ENCODE measurements at regions not wholly inside any gene's neighbourhood (a gene's known extent, or its start where the extent isn't known, plus 50 kb on each side); places are given as distances from the start of the nearest gene placed in this dataset.

- Histone ChIP-seq H2AFZ (ENCODE audit: low read length) (no peak overlapping the region), H3K4me2 (ENCODE audit: low read length) (no peak overlapping the region), H3K9me2 (replicated peaks; ENCODE audit: low read length) (no peaks in the 10 kb centered on the region), H4K20me1 (ENCODE audit: low read length) (no peaks in the 10 kb centered on the region), H3K79me2 (ENCODE audit: low read length) (no peaks in the 10 kb centered on the region), H3K4me1 (ENCODE audit: insufficient read depth, low read length) (no peaks in the 10 kb centered on the region), H3K9me3 (ENCODE audit: low read length) (no peaks in the 10 kb centered on the region), H3K27ac (ENCODE audit: low read length) (no peak overlapping the region), H3F3A (ENCODE audit: low read length, unreplicated experiment) (no peaks in the 10 kb centered on the region), H3K9ac (ENCODE audit: low read length) (no peak overlapping the region), H3K4me3 (ENCODE audit: low read length) (no peak overlapping the region), H3K36me3 (ENCODE audit: low read depth, low read length) (no peaks in the 10 kb centered on the region), H3K27me3 (ENCODE audit: low read length) (no peaks in the 10 kb centered on the region)
- CTCF ChIA-PET: no interaction called here
- no peak for TF ChIP-seq EZH2phosphoT487 (IDR thresholded peaks at IDR 0.05; ENCODE audit: borderline replicate concordance, low read length)
- TF ChIP-seq CTCF (conservative IDR thresholded peaks at IDR 0.05; ENCODE audit: low read depth, low read length): no peak
- no peak for TF ChIP-seq EZH2 (IDR thresholded peaks at IDR 0.05; ENCODE audit: low read length, unreplicated experiment)
- no peak for ATAC-seq
- DNase-seq: no peak
- no TSS peak for BruUV-seq (replicated peaks)
- intact Hi-C loops (cut with micrococcal nuclease): no loop called here
- POLR2A ChIA-PET (ENCODE audit: unreplicated experiment): no interaction called here
These were observed 736.9 kb downstream of the EFNB2 start for GRCh38 chr13:105798541-105798940.

- no peak for ATAC-seq
- no peaks in the 10 kb centered on the region for H3K27me3 ChIP-seq (ENCODE audit: low read length)
- no TSS peak for BruUV-seq (replicated peaks)
- no peaks in the 10 kb centered on the region for H4K20me1 ChIP-seq (ENCODE audit: low read length)
- TF ChIP-seq EZH2phosphoT487 (IDR thresholded peaks at IDR 0.05; ENCODE audit: borderline replicate concordance, low read length) (no peak), CTCF (conservative IDR thresholded peaks at IDR 0.05; ENCODE audit: low read depth, low read length) (no peak), EZH2 (IDR thresholded peaks at IDR 0.05; ENCODE audit: low read length, unreplicated experiment) (no peak)
- H3K27ac ChIP-seq (ENCODE audit: low read length): no peak overlapping the region
- H3F3A ChIP-seq (ENCODE audit: low read length, unreplicated experiment): no peaks in the 10 kb centered on the region
- no peaks in the 10 kb centered on the region for H3K36me3 ChIP-seq (ENCODE audit: low read depth, low read length)
- no peaks in the 10 kb centered on the region for H3K4me1 ChIP-seq (ENCODE audit: insufficient read depth, low read length)
- H3K9me2 ChIP-seq (replicated peaks; ENCODE audit: low read length): no peaks in the 10 kb centered on the region
- POLR2A ChIA-PET (ENCODE audit: unreplicated experiment): no interaction called here
- H2AFZ ChIP-seq (ENCODE audit: low read length): no peak overlapping the region
- H3K9ac ChIP-seq (ENCODE audit: low read length): no peak overlapping the region
- H3K4me2 ChIP-seq (ENCODE audit: low read length): no peak overlapping the region
- DNase-seq: no peak
- H3K9me3 ChIP-seq (ENCODE audit: low read length): no peaks in the 10 kb centered on the region
- CTCF ChIA-PET: no interaction called here
- H3K79me2 ChIP-seq (ENCODE audit: low read length): no peaks in the 10 kb centered on the region
- intact Hi-C loops (cut with micrococcal nuclease): no loop called here
- H3K4me3 ChIP-seq (ENCODE audit: low read length): no peak overlapping the region
These were observed 739.4 kb downstream of the EFNB2 start for GRCh38 chr13:105796081-105796480.

- Histone ChIP-seq H3K36me3 (ENCODE audit: low read depth, low read length) (no peaks in the 10 kb centered on the region), H3K4me3 (ENCODE audit: low read length) (no peak overlapping the region), H3K27me3 (ENCODE audit: low read length) (no peaks in the 10 kb centered on the region), H3K9ac (ENCODE audit: low read length) (no peak overlapping the region), H3K9me2 (replicated peaks; ENCODE audit: low read length) (no peaks in the 10 kb centered on the region), H3F3A (ENCODE audit: low read length, unreplicated experiment) (no peaks in the 10 kb centered on the region), H3K9me3 (ENCODE audit: low read length) (no peaks in the 10 kb centered on the region), H4K20me1 (ENCODE audit: low read length) (no peaks in the 10 kb centered on the region), H3K27ac (ENCODE audit: low read length) (no peak overlapping the region), H3K4me2 (ENCODE audit: low read length) (no peak overlapping the region), H2AFZ (ENCODE audit: low read length) (no peak overlapping the region), H3K79me2 (ENCODE audit: low read length) (no peaks in the 10 kb centered on the region), H3K4me1 (ENCODE audit: insufficient read depth, low read length) (peaks cover 6% of the 10 kb centered on the region; the same call in 1 of the 2 replicates)
- ChIA-PET POLR2A (ENCODE audit: unreplicated experiment) (no interaction called here), CTCF (no interaction called here)
- ATAC-seq: no peak
- BruUV-seq (replicated peaks): no TSS peak
- TF ChIP-seq EZH2 (IDR thresholded peaks at IDR 0.05; ENCODE audit: low read length, unreplicated experiment) (no peak), EZH2phosphoT487 (IDR thresholded peaks at IDR 0.05; ENCODE audit: borderline replicate concordance, low read length) (no peak), CTCF (conservative IDR thresholded peaks at IDR 0.05; ENCODE audit: low read depth, low read length) (no peak)
- intact Hi-C loops (cut with micrococcal nuclease): no loop called here
- DNase-seq: no peak
These were observed 744.5 kb downstream of the EFNB2 start for GRCh38 chr13:105790923-105791322.
